BLaER1 treated with 17β-estradiol and CSF1 and Interleukin-3, amounts not matched to agents 10 nM and 100 nM (cell line): ENCODE measurements at regions not wholly inside any gene's neighbourhood (a gene's known extent, or its start where the extent isn't known, plus 50 kb on each side); places are given as distances from the start of the nearest gene placed in this dataset.

Experiments used
- H3K27ac ChIP-seq, 11 experiments: shearing (Covaris generic); formaldehyde crosslinking; 2 replicates each; pipeline ENCODE4 v1.8.1; 2022
- H3K27me3 ChIP-seq, 11 experiments: shearing (Covaris generic); formaldehyde crosslinking; 2 replicates each; pipeline ENCODE4 v1.8.1; 2022
- H3K36me3 ChIP-seq, 11 experiments: shearing (Covaris generic); formaldehyde crosslinking; 2 replicates each; pipeline ENCODE4 v1.8.1; 2022
- H3K4me1 ChIP-seq, 10 experiments: shearing (Covaris generic); formaldehyde crosslinking; 2 replicates each; pipeline ENCODE4 v1.8.1; 2022
- H3K4me2 ChIP-seq, 11 experiments: shearing (Covaris generic); formaldehyde crosslinking; 2 replicates each; pipeline ENCODE4 v1.8.1; 2022
- H3K4me3 ChIP-seq, 10 experiments: shearing (Covaris generic); formaldehyde crosslinking; 2 replicates each; pipeline ENCODE4 v1.8.1; 2022
- H3K9ac ChIP-seq, 11 experiments: shearing (Covaris generic); formaldehyde crosslinking; 2 replicates each; pipeline ENCODE4 v1.8.1; 2022
- H3K9me3 ChIP-seq, 11 experiments: shearing (Covaris generic); formaldehyde crosslinking; replicated peaks in 1 of 11; 2 replicates each; pipeline ENCODE4 v1.8.1; 2022
- H4K20me1 ChIP-seq, 11 experiments: shearing (Covaris generic); formaldehyde crosslinking; 2 replicates each; pipeline ENCODE4 v1.8.1; 2022
- Cebpa-rat ChIP-seq, 11 experiments: shearing (Covaris generic); IDR thresholded peaks; 2 replicates each; pipeline ENCODE4 v1.8.1; 2022

DNA sequence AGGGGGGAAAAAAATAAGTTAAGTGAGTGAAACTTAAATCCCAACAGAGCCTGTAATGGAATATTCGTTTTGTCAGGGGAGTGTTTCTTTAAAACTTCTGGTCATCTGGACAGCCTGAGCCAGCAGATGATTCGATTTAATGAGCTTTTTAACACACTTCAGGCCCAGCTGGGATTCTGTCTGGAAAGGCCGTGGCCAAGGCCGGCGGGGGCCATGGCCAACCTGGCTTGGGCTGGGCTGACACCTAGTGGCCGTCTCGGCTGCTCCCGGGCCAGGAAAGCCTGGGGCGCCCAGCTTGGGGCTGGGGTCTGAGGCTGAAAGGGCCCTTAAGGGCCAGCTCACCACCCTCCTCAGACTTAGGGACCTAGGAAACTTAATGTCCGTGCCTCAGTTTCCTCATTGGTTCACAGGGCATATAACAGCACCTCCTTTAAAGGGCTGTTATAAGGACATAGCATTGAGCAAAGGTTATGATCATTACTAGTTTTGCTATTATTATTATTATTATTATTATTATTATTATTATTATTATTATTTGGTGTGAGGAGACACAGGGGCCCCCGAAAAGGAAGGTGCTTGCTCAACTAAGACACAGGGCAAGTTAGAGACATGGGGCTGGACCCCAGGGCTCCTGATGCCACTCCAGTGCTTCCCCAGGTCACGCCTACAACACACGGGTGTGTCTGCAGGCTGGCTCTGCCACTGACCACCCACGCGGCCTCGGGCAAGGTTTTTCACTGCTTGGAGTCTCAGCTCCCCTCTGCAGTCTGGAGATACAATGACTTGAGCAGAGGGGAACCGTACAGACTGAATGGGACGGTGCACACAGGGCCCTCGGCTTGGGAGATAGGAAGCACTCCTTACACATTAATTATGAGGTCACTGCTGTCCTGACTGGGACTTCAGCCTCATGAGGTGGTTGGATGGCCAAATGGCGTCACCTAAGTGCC, 84.0 kb downstream of the SYNE3 start:
- no peak overlapping the region for H3K4me3 ChIP-seq
- peak overlapping the region in 1 of 11 experiments; percentile 22; a peak in 2 of 22 replicates for H3K9ac ChIP-seq
- no peak overlapping the region; a peak in 2 of 22 replicates for H3K4me2 ChIP-seq
- peaks cover 89 to 100% (median 97%) of the 10 kb centered on the region in 11 experiments for H3K36me3 ChIP-seq
- peaks cover 7 to 76% (median 46%) of the 10 kb centered on the region in 10 experiments for H3K4me1 ChIP-seq
- no peak for TF ChIP-seq Cebpa-rat (IDR thresholded peaks at IDR 0.05)
- H3K27me3 ChIP-seq = no peaks in the 10 kb centered on the region
- peaks cover 0 to 9% (median 5%) of the 10 kb centered on the region in 11 experiments; a peak in 7 of 22 replicates for H3K9me3 ChIP-seq
- H3K27ac ChIP-seq = peak overlapping the region in 2 of 11 experiments; percentile 10 to 13; a peak in 2 of 22 replicates
- peaks cover 0 to 34% (median 9%) of the 10 kb centered on the region in 11 experiments; a peak in 9 of 22 replicates for H4K20me1 ChIP-seq

GRCh38 chr14:95431199-95432143, 85.0 kb downstream of the SYNE3 start:
- H3K27me3 ChIP-seq = no peaks in the 10 kb centered on the region
- H3K9ac ChIP-seq = peak overlapping the region in 1 of 11 experiments; percentile 31; a peak in 1 of 22 replicates
- H3K4me2 ChIP-seq = peak overlapping the region in 7 of 11 experiments; percentile 23 to 74 (median 56); a peak in 11 of 22 replicates
- H3K36me3 ChIP-seq = peaks cover 80 to 93% (median 88%) of the 10 kb centered on the region in 11 experiments
- peaks cover 11 to 72% (median 48%) of the 10 kb centered on the region in 10 experiments for H3K4me1 ChIP-seq
- H4K20me1 ChIP-seq = peaks cover 0 to 37% (median 9%) of the 10 kb centered on the region in 11 experiments; a peak in 9 of 22 replicates
- peak overlapping the region in 2 of 11 experiments; percentile 10 to 29; a peak in 3 of 22 replicates for H3K27ac ChIP-seq
- no peak overlapping the region for H3K4me3 ChIP-seq
- TF ChIP-seq Cebpa-rat (IDR thresholded peaks at IDR 0.05) = no peak
- H3K9me3 ChIP-seq = peaks cover 0 to 9% (median 5%) of the 10 kb centered on the region in 11 experiments; a peak in 7 of 22 replicates

DNA sequence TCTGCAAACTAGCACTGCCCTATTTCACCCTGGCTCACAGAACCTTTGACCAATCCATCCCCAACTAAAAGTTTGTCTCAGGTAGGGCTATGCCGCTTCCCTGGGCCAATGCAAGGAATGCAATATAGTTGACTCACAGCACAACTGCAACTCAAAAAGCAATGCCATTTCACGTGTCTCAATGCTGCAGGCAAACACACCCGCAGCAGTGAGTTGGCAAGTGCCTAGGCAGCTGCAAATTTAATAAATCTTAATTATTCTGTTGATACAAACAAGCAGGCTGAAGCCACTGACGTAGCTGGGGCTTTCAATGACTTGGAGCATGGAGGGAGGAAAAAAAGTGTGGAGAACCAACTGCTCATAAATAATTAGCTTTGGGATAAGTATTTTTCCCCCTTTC, 87.9 kb downstream of the SYNE3 start:
- peak overlapping the region in 8 of 11 experiments; percentile 28 to 76 (median 52); a peak in 11 of 22 replicates for H3K4me2 ChIP-seq
- no peaks in the 10 kb centered on the region for H3K27me3 ChIP-seq
- peaks cover 73 to 92% (median 86%) of the 10 kb centered on the region in 11 experiments for H3K36me3 ChIP-seq
- no peak overlapping the region for H3K4me3 ChIP-seq
- peaks cover 0 to 6% (median 0%) of the 10 kb centered on the region in 11 experiments; a peak in 1 of 22 replicates for H3K9me3 ChIP-seq
- no peak overlapping the region for H3K9ac ChIP-seq
- peaks cover 0 to 36% (median 9%) of the 10 kb centered on the region in 11 experiments; a peak in 9 of 22 replicates for H4K20me1 ChIP-seq
- H3K27ac ChIP-seq = no peak overlapping the region
- TF ChIP-seq Cebpa-rat (IDR thresholded peaks at IDR 0.05) = no peak
- peaks cover 11 to 73% (median 48%) of the 10 kb centered on the region in 10 experiments for H3K4me1 ChIP-seq

DNA sequence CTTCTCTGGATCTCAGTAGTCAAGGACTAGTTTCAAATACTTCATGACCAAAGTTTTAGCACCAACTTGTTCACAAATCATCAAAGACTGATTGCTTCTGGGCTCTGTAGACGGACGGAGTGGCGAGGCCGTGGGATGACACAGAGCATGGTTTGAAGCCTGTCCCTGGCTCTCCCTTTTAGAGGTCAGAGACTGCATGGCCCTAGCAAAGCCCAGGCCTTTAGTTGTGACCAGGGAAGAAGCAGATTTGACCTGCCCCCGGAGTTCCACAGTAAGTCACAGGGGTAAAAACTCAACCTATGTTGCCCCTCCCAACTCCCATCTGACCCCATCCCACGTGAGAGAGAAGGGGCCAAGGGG, 90.4 kb downstream of the SYNE3 start:
- H3K27me3 ChIP-seq = no peaks in the 10 kb centered on the region
- peaks cover 70 to 89% (median 83%) of the 10 kb centered on the region in 11 experiments for H3K36me3 ChIP-seq
- peaks cover 0 to 19% (median 4%) of the 10 kb centered on the region in 11 experiments; a peak in 7 of 22 replicates for H4K20me1 ChIP-seq
- H3K27ac ChIP-seq = peak overlapping the region in 5 of 11 experiments; percentile 1 to 45 (median 12); a peak in 6 of 22 replicates
- no peak overlapping the region for H3K4me3 ChIP-seq
- H3K4me1 ChIP-seq = peaks cover 11 to 55% (median 37%) of the 10 kb centered on the region in 10 experiments
- H3K4me2 ChIP-seq = peak overlapping the region in 1 of 11 experiments; percentile 17; a peak in 1 of 22 replicates
- peaks cover 8 to 27% (median 17%) of the 10 kb centered on the region in 11 experiments; a peak in 19 of 22 replicates for H3K9me3 ChIP-seq
- TF ChIP-seq Cebpa-rat (IDR thresholded peaks at IDR 0.05) = no peak
- 0 out of 22 replicates have a peak overlapping the region, but pooled peaks of 2 of the 11 experiments have one; percentile 0 to 3 for H3K9ac ChIP-seq

- H3K4me1 ChIP-seq = peaks cover 11 to 49% (median 32%) of the 10 kb centered on the region in 10 experiments
- no peak overlapping the region for H3K4me2 ChIP-seq
- peaks cover 0 to 19% (median 0%) of the 10 kb centered on the region in 11 experiments; a peak in 5 of 22 replicates for H4K20me1 ChIP-seq
- no peak for TF ChIP-seq Cebpa-rat (IDR thresholded peaks at IDR 0.05)
- peaks cover 8 to 33% (median 19%) of the 10 kb centered on the region in 11 experiments; a peak in 19 of 22 replicates for H3K9me3 ChIP-seq
- peak overlapping the region in 3 of 11 experiments; percentile 3 to 45 (median 37); a peak in 2 of 22 replicates for H3K27ac ChIP-seq
- H3K36me3 ChIP-seq = peaks cover 71 to 89% (median 83%) of the 10 kb centered on the region in 11 experiments
- H3K9ac ChIP-seq = no peak overlapping the region
- no peaks in the 10 kb centered on the region for H3K27me3 ChIP-seq
- no peak overlapping the region for H3K4me3 ChIP-seq
Measured at GRCh38 chr14:95425369-95426115, 90.9 kb downstream of the SYNE3 start.

- Histone ChIP-seq H3K36me3 (peaks cover 74 to 89% (median 85%) of the 10 kb centered on the region in 11 experiments), H3K9me3 (peaks cover 8 to 39% (median 22%) of the 10 kb centered on the region in 11 experiments; a peak in 19 of 22 replicates), H3K27me3 (no peaks in the 10 kb centered on the region), H3K4me2 (no peak overlapping the region), H3K9ac (no peak overlapping the region), H4K20me1 (peaks cover 0 to 18% (median 0%) of the 10 kb centered on the region in 11 experiments; a peak in 5 of 22 replicates), H3K4me3 (no peak overlapping the region), H3K27ac (no peak overlapping the region), H3K4me1 (peaks cover 11 to 39% (median 24%) of the 10 kb centered on the region in 10 experiments)
- no peak for TF ChIP-seq Cebpa-rat (IDR thresholded peaks at IDR 0.05)
Measured at GRCh38 chr14:95424529-95424928, 91.9 kb downstream of the SYNE3 start.

DNA sequence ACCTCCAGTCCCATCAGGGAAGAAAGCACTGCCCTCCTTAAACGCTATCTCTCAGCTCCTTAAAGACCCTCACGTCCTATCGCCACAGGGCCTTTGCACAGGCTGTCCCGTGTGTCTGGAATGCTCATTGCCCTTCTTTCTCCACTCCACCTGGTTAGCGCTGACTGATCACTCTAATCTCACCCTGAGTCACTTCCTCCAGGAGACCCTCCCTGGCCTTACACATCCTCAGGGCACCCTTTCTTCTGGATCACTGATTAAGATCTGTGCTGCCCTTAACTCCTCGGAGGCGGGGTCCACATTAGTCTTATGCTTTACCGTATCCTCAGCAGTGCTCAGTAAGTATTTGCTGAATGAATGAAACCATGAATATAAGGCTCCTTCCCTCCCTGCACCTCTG, 94.7 kb downstream of the SYNE3 start:
- H4K20me1 ChIP-seq = peaks cover 0 to 4% (median 0%) of the 10 kb centered on the region in 11 experiments; a peak in 3 of 22 replicates
- H3K4me3 ChIP-seq = no peak overlapping the region; a peak in 1 of 20 replicates
- TF ChIP-seq Cebpa-rat (IDR thresholded peaks at IDR 0.05) = no peak

More for the DNA sequence above, 94.7 kb downstream of the SYNE3 start:
- Histone ChIP-seq H3K9me3 (peaks cover 8 to 39% (median 22%) of the 10 kb centered on the region in 11 experiments; a peak in 19 of 22 replicates), H3K4me2 (no peak overlapping the region), H3K27me3 (no peaks in the 10 kb centered on the region), H3K36me3 (peaks cover 82 to 96% (median 93%) of the 10 kb centered on the region in 11 experiments), H3K9ac (no peak overlapping the region), H3K4me1 (peaks cover 0 to 19% (median 5%) of the 10 kb centered on the region in 10 experiments; a peak in 6 of 20 replicates), H3K27ac (no peak overlapping the region)
